ENCODE measurements at regions not wholly inside any gene's neighbourhood (a gene's known extent, or its start where the extent isn't known, plus 50 kb on each side); places are given as distances from the start of the nearest gene placed in this dataset.
A peak's percentile ranks its signal among the peaks of the same experiment; 100 is the strongest.

GRCh38 chr9:118395415-118395814, 691.2 kb downstream of the TLR4 start:
- no peak for DNase-seq
- H3K36me3 ChIP-seq = no peaks in the 10 kb centered on the region
- no peaks in the 10 kb centered on the region for H3K27me3 ChIP-seq

GRCh38 chr9:118401546-118401945, 697.3 kb downstream of the TLR4 start:
- Histone ChIP-seq H3K27me3 (no peaks in the 10 kb centered on the region), H3K27ac (no peak overlapping the region), H3K9me3 (replicated peaks) (no peaks in the 10 kb centered on the region; the same call in 1 of the 2 replicates), H3K4me3 (no peak overlapping the region), H3K36me3 (no peaks in the 10 kb centered on the region), H3K4me1 (peaks cover 6% of the 10 kb centered on the region)
- DNase-seq = peak in 1 of 2 experiments; percentile 27

More at GRCh38 chr9:118395415-118395814, 691.2 kb downstream of the TLR4 start:
- Histone ChIP-seq H3K27ac (no peak overlapping the region), H3K9me3 (replicated peaks) (no peaks in the 10 kb centered on the region; the same call in 1 of the 2 replicates), H3K4me1 (peaks cover 16% of the 10 kb centered on the region), H3K4me3 (no peak overlapping the region)

GRCh38 chr9:118414676-118415075, 710.5 kb downstream of the TLR4 start:
- Histone ChIP-seq H3K4me3 (no peak overlapping the region), H3K27me3 (no peaks in the 10 kb centered on the region), H3K4me1 (peaks cover 29% of the 10 kb centered on the region), H3K36me3 (no peaks in the 10 kb centered on the region), H3K9me3 (replicated peaks) (no peaks in the 10 kb centered on the region), H3K27ac (no peak overlapping the region)
- DNase-seq = no peak

GRCh38 chr9:118418887-118419565, 714.8 kb downstream of the TLR4 start:
- Histone ChIP-seq H3K27me3 (no peaks in the 10 kb centered on the region), H3K27ac (no peak overlapping the region), H3K4me1 (peaks cover 18% of the 10 kb centered on the region), H3K36me3 (no peaks in the 10 kb centered on the region), H3K4me3 (no peak overlapping the region), H3K9me3 (replicated peaks) (no peaks in the 10 kb centered on the region)
- peak; percentile 21 to 41 for DNase-seq

DNA sequence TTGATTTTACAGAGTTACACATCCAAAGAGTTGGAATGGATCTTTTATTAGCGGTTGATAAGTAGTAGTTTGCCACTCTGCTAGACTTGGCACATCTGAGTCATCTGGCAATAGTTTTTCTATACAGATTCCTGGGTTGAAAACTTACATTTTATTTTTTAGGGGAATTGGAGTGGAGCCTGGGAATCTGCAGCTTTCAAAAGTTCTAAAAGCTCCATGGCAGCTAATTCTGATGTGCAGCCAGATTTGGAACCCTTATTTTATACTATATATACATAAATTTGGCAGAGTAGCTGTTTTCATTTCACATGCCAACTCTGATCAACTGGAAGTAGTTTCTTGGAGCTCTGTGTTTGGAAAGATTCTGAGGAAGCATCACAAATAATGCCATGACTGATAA, 715.5 kb downstream of the TLR4 start:
- no peak overlapping the region for H3K4me3 ChIP-seq
- peaks cover 15% of the 10 kb centered on the region for H3K4me1 ChIP-seq
- no peak overlapping the region for H3K27ac ChIP-seq
- DNase-seq = no peak
- H3K9me3 ChIP-seq (replicated peaks) = no peaks in the 10 kb centered on the region
- no peaks in the 10 kb centered on the region for H3K27me3 ChIP-seq
- H3K36me3 ChIP-seq = no peaks in the 10 kb centered on the region

GRCh38 chr9:118422508-118422907, 718.3 kb downstream of the TLR4 start:
- H3K27me3 ChIP-seq = no peaks in the 10 kb centered on the region

GRCh38 chr9:118423021-118423420, 718.8 kb downstream of the TLR4 start:
- no peaks in the 10 kb centered on the region for H3K27me3 ChIP-seq
- H3K9me3 ChIP-seq (replicated peaks) = no peaks in the 10 kb centered on the region
- H3K4me1 ChIP-seq = peaks cover 10% of the 10 kb centered on the region
- no peaks in the 10 kb centered on the region for H3K36me3 ChIP-seq
- H3K4me3 ChIP-seq = no peak overlapping the region
- DNase-seq = no peak
- no peak overlapping the region for H3K27ac ChIP-seq

More at GRCh38 chr9:118422508-118422907, 718.3 kb downstream of the TLR4 start:
- no peak overlapping the region for H3K27ac ChIP-seq
- no peak overlapping the region for H3K4me3 ChIP-seq
- no peaks in the 10 kb centered on the region for H3K9me3 ChIP-seq (replicated peaks)
- no peak for DNase-seq
- H3K4me1 ChIP-seq = peaks cover 10% of the 10 kb centered on the region
- H3K36me3 ChIP-seq = no peaks in the 10 kb centered on the region

DNA sequence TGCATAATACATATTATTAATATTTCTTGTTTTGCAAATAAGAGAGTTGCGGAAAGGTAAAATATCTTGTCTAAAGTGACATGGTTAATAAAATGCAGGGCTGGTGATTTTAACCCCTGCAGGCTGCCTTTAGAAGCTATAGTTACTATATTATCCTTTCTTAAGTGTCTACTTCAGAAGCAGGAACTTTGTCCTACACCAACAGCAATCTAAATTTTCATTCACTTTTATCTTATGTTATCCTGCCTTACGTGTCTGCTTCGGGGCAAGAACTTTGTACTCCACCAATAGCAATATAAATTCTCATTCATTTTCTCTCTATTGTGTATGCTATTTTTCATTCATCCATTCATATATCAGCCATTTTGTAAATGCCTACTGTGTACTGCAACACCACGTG, 719.5 kb downstream of the TLR4 start:
- Histone ChIP-seq H3K4me1 (peaks cover 8% of the 10 kb centered on the region), H3K27ac (no peak overlapping the region), H3K27me3 (no peaks in the 10 kb centered on the region), H3K36me3 (no peaks in the 10 kb centered on the region), H3K4me3 (no peak overlapping the region), H3K9me3 (replicated peaks) (no peaks in the 10 kb centered on the region)
- no peak for DNase-seq

- no peak for DNase-seq
- H3K4me1 ChIP-seq = peaks cover 4% of the 10 kb centered on the region
Measured at GRCh38 chr9:118426772-118427171, 722.6 kb downstream of the TLR4 start.

GRCh38 chr9:118438810-118439209, 734.6 kb downstream of the TLR4 start:
- DNase-seq = no peak
- H3K4me3 ChIP-seq = no peak overlapping the region

More at GRCh38 chr9:118426772-118427171, 722.6 kb downstream of the TLR4 start:
- Histone ChIP-seq H3K4me3 (no peak overlapping the region), H3K27ac (no peak overlapping the region), H3K9me3 (replicated peaks) (no peaks in the 10 kb centered on the region), H3K27me3 (no peaks in the 10 kb centered on the region), H3K36me3 (no peaks in the 10 kb centered on the region)

DNA sequence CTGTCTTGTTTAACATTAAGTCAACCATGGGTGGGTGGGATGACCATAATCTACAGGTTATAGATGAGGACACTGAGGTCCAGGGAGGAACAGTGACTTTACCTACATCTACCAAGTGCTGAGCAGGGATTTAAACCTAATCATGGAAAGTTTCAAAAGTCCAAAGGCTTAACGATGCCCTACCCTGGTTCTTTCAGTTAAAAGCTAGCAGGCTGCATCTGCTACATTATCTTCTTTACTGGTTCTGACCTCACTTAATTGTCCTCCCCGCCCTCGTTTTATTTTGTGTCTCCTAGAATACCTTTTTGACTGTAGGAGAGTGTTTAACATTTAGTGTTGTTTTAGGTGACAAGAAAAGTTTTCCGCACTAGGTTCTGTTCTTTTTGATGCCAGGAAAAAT, 735.2 kb downstream of the TLR4 start:
- H3K4me3 ChIP-seq = no peak overlapping the region
- no peaks in the 10 kb centered on the region for H3K9me3 ChIP-seq (replicated peaks)
- no peaks in the 10 kb centered on the region for H3K36me3 ChIP-seq
- no peak for DNase-seq
- peaks cover 8% of the 10 kb centered on the region for H3K4me1 ChIP-seq
- H3K27me3 ChIP-seq = no peaks in the 10 kb centered on the region
- no peak overlapping the region for H3K27ac ChIP-seq

More at GRCh38 chr9:118438810-118439209, 734.6 kb downstream of the TLR4 start:
- H3K4me1 ChIP-seq = 0 out of 2 replicates have a peak, but pooled peaks cover 4% of the 10 kb centered on the region
- no peaks in the 10 kb centered on the region for H3K27me3 ChIP-seq
- H3K9me3 ChIP-seq (replicated peaks) = no peaks in the 10 kb centered on the region
- no peak overlapping the region for H3K27ac ChIP-seq
- H3K36me3 ChIP-seq = no peaks in the 10 kb centered on the region

DNA sequence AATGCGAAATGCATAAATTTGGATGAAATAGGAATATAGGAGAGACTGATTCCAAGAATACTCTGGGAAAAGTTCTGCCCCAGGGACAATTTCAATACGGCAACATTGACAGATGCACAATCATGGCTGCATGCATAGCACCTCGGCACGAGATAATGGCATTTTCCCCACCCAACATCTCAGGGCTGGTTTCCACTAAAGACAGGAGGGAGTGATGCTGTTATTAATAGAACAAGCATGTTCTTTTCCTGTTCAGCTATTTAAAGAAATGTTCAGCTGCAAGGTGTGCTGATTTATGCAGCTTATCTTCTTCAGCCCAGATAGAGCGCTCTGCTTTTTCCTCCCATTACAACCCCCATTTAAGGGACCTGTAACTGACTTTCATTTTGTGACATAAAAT, 740.2 kb downstream of the TLR4 start:
- Histone ChIP-seq H3K27me3 (no peaks in the 10 kb centered on the region), H3K4me1 (peaks cover 39% of the 10 kb centered on the region), H3K27ac (peak overlapping the region; percentile 66), H3K9me3 (replicated peaks) (no peaks in the 10 kb centered on the region), H3K4me3 (no peak overlapping the region), H3K36me3 (no peaks in the 10 kb centered on the region)
- peak; percentile 7 to 42 for DNase-seq

DNA sequence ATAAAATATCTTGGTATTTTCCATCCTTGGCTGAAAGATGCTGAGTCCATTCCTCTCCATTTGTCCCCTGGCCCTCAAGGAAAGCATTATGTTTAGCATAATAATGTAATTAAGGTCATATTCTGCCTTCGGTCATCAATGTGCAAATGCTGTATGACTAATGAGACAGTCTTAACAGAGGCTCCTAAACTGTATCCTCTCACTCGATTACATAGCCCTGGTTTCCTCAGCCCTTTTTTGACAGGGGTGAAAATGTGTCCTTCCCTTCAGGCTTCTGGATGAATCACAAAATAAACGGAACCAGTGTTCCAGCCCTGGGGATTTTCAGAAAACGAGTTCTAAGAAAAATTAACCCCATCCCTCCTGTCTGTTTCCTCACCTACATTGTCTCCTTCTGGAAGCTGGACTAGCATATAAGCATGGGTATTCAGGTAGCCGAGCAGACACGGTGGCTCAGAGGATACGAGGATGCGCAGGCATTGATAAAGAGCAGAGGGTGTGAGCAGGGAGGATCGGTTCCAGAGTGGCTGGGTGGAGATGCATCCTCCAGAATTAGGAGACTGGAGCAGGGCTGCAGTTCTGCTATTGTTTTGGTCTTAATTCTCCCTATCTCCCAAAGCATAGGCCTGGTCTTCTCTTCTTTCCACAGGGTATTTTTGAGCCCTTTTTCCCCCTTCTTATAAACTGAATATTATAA, 742.9 kb downstream of the TLR4 start:
- H3K9me3 ChIP-seq (replicated peaks) = no peaks in the 10 kb centered on the region
- peaks cover 51% of the 10 kb centered on the region for H3K4me1 ChIP-seq
- peak; percentile 15 to 52 for DNase-seq
- H3K4me3 ChIP-seq = no peak overlapping the region
- H3K27ac ChIP-seq = peak overlapping the region; percentile 43; the same call in 1 of the 2 replicates
- H3K36me3 ChIP-seq = no peaks in the 10 kb centered on the region
- no peaks in the 10 kb centered on the region for H3K27me3 ChIP-seq

DNA sequence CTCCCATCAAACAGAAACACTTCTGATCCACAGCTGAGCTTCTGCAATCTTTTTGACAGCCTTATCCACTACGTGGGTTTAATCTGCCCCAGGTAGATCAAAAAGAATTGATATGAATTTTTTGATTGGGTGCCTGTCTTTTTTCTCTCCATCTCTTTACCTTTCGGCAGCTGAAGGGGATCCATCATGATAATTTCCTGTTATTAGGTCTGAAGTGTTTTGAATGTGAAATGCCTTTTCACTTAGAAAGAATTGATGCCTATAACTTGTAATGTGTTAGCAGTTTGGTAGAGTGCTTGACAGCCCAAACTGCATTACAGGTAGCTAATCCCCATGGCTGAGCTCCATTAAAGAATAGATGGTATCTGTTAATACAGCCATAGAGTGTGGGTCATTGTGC, 745.4 kb downstream of the TLR4 start:
- Histone ChIP-seq H3K4me1 (peaks cover 46% of the 10 kb centered on the region), H3K9me3 (replicated peaks) (no peaks in the 10 kb centered on the region), H3K36me3 (no peaks in the 10 kb centered on the region), H3K4me3 (no peak overlapping the region), H3K27me3 (no peaks in the 10 kb centered on the region), H3K27ac (no peak overlapping the region)
- no peak for DNase-seq

DNA sequence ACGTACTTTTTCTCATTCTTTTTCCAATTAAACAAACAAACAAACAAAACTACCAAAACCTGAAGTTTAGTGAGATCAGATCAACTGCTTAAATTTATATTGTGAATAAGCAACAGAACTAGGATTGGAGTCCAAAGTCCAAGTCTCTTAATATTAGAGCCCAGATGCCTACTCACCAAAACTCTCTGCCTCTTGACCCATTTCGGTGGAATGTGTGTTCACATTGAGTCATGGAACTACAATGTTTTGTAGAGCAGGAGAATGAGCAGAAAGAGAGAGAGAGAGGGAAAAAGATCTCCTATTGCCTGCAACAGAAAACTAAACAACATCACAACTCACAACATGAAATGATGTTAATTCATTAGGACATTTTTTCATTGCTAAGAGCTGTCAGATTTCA, 751.1 kb downstream of the TLR4 start:
- H3K27ac ChIP-seq = peak overlapping the region; percentile 95
- no peaks in the 10 kb centered on the region for H3K36me3 ChIP-seq
- peak overlapping the region; percentile 18 for H3K4me3 ChIP-seq
- DNase-seq = peak in 1 of 2 experiments; percentile 19
- H3K9me3 ChIP-seq (replicated peaks) = no peaks in the 10 kb centered on the region
- H3K27me3 ChIP-seq = no peaks in the 10 kb centered on the region
- peaks cover 30% of the 10 kb centered on the region for H3K4me1 ChIP-seq
